ENCODE measurements at regions not wholly inside any gene's neighbourhood (a gene's known extent, or its start where the extent isn't known, plus 50 kb on each side); places are given as distances from the start of the nearest gene placed in this dataset.

DNA sequence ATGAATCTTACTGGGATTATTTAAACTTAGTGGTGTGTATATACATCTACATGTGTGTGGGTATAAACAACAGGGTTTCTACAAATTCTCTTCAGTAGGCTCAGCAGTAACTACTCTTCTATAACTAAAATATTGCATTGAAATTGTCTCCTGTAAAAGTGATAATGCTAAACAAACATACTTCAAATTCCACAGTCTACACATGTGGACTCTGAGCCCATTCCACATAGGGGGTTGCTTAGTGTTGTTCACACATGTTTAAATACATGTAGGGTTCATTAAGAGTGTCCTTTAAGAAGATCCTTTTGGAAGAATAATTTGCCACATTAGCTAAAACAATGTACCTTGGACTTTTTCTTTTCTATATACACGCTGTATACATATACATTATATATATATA, 152.8 kb upstream of the VRK2 start:
- TF ChIP-seq JUND (IDR thresholded peaks at IDR 0.05; ENCODE audit: low read depth): no peak
- in situ Hi-C loops (cut with HindIII; ENCODE audit: low pct_unique_long_range_greater_than_20kb, low sequenced_read_pairs): no loop called here

DNA sequence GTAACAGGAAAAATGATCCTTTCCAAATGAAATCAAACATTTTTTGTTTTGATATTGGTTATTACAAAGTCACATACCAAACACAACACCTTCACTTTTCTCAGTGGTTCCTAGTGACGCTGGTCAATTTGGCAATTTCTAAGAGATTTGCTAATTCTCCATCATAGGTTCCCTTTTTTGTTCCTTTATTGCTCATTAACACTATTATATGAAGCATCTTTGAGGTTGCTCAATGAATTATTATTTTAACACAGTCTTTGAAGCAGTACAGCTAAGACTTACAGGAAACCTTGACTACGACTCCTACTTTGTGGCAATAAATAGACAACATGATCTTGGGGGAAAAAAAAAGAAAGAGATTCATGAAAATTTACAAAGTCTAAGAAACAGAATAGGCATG, 152.2 kb upstream of the VRK2 start:
- in situ Hi-C loops (cut with HindIII; ENCODE audit: low pct_unique_long_range_greater_than_20kb, low sequenced_read_pairs): no loop called here
- no peak for TF ChIP-seq JUND (IDR thresholded peaks at IDR 0.05; ENCODE audit: low read depth)
- DNase-seq (ENCODE audit: low read depth in 1 of 2, low spot score in 1 of 2): no peak

More for the DNA sequence above, 152.8 kb upstream of the VRK2 start:
- no peak for DNase-seq (ENCODE audit: low read depth in 1 of 2, low spot score in 1 of 2)

DNA sequence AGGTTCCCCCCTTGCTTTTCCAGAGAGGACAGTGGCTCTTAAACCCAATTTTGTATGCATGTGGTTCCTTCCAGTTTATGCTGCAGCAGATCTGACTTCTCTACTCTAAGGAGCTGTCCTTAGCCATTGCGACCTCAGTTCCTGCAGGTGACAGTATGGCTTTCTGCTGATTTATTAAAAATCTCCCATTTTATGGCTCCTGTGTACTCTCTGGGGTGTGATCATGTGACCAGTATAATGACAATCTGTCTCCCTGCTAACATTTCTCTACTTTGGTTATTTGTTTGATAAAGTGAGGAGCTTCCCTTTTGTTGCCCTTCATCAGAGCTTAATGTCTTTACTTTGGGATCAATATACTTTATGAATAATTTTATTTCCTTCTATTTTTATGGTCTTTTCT, 148.7 kb upstream of the VRK2 start:
- DNase-seq (ENCODE audit: low read depth in 1 of 2, low spot score in 1 of 2): no peak
- TF ChIP-seq JUND (IDR thresholded peaks at IDR 0.05; ENCODE audit: low read depth): no peak
- in situ Hi-C loops (cut with HindIII; ENCODE audit: low pct_unique_long_range_greater_than_20kb, low sequenced_read_pairs): no loop called here

DNA sequence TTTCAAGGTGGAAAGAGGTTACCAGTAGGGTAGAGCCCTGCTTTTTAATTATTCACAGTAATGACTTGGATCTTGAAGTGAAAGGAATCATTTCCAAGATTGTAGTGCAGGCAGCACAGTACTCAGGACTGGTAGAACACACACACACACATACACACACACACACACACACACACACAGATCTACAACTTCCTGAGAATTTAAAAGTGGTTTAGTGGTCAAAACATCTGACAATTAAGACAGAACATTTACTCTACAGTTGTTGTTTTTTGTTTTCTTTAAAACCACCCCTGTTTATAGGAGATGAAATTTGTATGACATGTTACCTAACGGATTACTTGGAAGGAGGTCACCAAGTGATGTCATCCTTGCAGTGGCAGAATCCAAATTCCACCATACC, 146.7 kb upstream of the VRK2 start:
- DNase-seq (ENCODE audit: low read depth in 1 of 2, low spot score in 1 of 2): no peak
- in situ Hi-C loops (cut with HindIII; ENCODE audit: low pct_unique_long_range_greater_than_20kb, low sequenced_read_pairs): no loop called here
- no peak for TF ChIP-seq JUND (IDR thresholded peaks at IDR 0.05; ENCODE audit: low read depth)

DNA sequence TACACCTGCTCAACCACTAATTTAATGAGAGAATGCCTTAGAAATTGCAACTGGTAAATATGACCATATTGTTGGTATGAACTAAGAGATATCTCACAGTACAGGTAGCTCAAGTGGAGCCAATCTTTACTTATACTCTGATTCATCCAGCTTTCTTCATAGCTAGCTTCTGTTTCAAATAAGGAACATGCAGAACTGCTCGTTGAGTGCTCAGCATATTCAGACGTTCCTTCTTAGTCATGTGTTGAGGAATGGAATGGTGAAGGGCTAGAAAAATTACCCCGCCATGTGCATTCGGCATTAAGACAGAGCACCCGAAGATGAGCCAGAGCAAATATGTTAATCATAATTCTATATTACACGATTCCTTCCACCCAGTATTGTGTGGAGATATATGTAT, 144.0 kb upstream of the VRK2 start:
- in situ Hi-C loops (cut with HindIII; ENCODE audit: low pct_unique_long_range_greater_than_20kb, low sequenced_read_pairs): no loop called here
- DNase-seq (ENCODE audit: low read depth in 1 of 2, low spot score in 1 of 2): no peak
- no peak for TF ChIP-seq JUND (IDR thresholded peaks at IDR 0.05; ENCODE audit: low read depth)

DNA sequence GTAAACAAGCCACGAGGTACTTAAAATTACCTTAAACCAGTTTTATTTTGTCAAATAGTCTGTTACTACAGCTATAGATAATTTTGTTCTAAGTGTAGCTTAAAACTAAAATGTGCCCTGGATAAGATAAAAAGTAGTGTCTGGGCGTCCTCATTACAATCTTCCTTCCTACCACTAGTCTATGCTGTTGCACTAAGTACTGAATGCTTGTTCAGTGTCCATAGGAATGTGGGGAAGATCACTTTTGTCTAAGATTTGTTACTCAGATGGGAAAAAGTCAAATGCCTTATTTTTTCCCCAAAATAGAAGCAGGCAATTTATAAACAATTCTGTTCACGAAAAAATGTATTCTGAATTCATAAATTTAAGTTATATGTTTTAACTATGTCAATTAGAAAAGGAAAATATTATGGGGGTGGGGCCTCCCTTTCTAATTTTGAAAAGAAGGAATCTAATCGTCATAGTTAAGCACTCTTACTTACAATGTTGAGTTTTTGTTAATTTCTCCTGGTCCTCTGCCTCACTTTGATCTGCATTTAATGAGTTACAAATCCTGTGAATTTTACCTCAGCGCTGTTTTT, 140.4 kb upstream of the VRK2 start:
- in situ Hi-C loops (cut with HindIII; ENCODE audit: low pct_unique_long_range_greater_than_20kb, low sequenced_read_pairs): no loop called here
- no peak for TF ChIP-seq JUND (IDR thresholded peaks at IDR 0.05; ENCODE audit: low read depth)
- DNase-seq (ENCODE audit: low read depth in 1 of 2, low spot score in 1 of 2): peak; percentile 21 to 68

DNA sequence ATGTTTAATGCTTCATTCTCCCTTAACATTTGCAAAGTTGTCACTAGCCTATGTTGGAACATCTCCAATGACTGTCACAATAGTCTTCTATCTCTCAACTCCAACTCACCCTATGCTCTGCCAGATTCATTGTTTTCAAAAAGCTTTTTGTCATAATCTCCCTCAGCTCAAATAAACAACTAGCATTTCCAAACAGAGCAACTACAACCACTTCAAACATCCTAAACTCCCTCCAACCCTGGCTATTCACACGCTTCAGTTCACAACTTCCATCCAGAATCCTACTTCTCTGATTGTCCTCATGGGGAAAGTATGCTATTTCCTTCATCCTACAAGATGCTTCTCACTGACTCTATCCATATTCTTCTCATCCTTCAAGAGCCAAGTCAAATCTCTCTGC, 139.2 kb upstream of the VRK2 start:
- in situ Hi-C loops (cut with HindIII; ENCODE audit: low pct_unique_long_range_greater_than_20kb, low sequenced_read_pairs): no loop called here
- no peak for DNase-seq (ENCODE audit: low read depth in 1 of 2, low spot score in 1 of 2)
- no peak for TF ChIP-seq JUND (IDR thresholded peaks at IDR 0.05; ENCODE audit: low read depth)

DNA sequence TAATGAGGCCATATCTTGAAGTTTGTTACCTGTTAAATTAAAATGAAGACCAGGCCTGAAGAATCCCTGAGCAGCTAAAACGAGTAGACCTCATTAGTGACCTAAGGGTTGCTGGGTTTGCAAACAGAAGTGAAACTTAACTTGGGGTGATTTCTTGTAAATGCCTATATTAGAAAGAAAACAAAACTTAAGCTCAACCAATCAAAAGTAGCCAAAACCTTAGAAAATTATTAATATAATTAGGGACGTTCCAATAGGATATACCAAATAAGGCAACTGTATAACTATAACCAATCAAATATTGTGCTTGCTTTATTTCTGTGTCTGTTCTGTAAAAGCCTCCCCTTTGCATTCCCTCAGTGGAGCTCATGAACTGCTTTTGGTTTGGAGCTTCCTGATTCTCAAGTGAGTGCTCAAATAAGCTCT, 137.9 kb upstream of the VRK2 start:
- no peak for TF ChIP-seq JUND (IDR thresholded peaks at IDR 0.05; ENCODE audit: low read depth)
- no peak for DNase-seq (ENCODE audit: low read depth in 1 of 2, low spot score in 1 of 2)
- in situ Hi-C loops (cut with HindIII; ENCODE audit: low pct_unique_long_range_greater_than_20kb, low sequenced_read_pairs): no loop called here

DNA sequence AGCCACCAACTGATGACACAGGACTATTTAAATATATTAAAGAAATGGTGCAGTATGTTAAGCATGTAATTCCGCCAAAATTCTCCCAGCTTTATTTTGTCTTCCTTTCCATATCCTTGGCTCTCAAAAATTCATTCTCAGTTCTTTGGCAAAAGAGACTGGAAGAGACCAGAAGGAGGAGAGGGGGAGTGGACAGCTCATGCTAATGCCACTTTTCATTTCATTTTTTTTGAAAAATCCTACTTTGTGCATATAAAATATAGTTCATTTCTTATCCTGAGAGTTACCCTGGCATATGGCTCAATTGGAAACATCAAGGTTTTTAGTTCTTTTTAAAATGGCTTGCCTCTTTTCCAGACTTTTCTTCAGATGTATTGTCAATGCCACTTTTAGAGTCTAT, 128.5 kb upstream of the VRK2 start:
- in situ Hi-C loops (cut with HindIII; ENCODE audit: low pct_unique_long_range_greater_than_20kb, low sequenced_read_pairs): no loop called here
- TF ChIP-seq JUND (IDR thresholded peaks at IDR 0.05; ENCODE audit: low read depth): no peak
- no peak for DNase-seq (ENCODE audit: low read depth in 1 of 2, low spot score in 1 of 2)

DNA sequence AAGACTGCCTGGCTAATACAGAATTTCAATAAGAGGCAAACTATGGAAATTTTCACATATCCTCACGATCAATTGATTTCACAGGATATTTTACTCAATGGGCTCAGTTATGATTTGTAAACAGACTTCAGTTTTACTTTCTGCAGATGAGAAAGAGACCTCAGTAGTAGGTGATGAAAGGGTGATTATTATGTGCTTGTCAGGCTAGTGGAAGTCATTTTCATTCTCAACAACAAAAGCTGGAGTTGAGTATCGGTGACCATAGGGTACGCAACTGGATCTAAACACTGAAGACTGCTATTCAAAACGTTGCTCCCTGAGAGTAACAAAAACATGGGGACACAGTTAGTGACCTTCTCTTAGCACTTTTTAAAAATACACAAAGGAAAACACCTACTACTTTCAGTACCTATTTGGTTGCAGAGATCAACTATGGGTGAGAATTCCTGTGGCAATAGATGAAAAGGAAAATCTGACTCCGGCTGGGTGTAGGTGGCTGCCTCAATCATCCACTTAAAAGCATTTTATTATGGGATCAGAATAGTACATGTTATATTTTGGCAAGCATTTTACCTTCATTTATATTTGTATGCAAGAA, 126.2 kb upstream of the VRK2 start:
- no peak for DNase-seq (ENCODE audit: low read depth in 1 of 2, low spot score in 1 of 2)
- in situ Hi-C loops (cut with HindIII; ENCODE audit: low pct_unique_long_range_greater_than_20kb, low sequenced_read_pairs): no loop called here
- TF ChIP-seq JUND (IDR thresholded peaks at IDR 0.05; ENCODE audit: low read depth): no peak

DNA sequence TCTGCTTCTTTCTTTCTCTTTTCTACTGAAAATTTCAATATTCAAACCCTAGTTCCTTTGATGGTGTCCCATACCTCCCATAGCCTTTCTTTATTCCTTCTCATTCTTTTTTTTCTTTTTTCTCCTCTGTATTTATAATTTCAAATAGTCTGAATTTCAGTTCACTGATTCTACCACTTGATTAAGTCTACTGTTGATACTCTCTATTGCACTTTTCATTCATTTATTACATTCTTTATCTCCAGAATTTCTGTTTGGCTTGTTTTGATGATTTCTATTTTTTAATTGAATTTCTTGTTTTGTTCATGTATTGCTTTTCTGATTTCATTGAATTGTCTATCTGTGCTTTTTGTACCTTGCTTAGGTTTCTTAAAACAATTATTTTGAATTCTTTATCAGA, 111.9 kb upstream of the VRK2 start:
- in situ Hi-C loops (cut with HindIII; ENCODE audit: low pct_unique_long_range_greater_than_20kb, low sequenced_read_pairs): no loop called here
- TF ChIP-seq JUND (IDR thresholded peaks at IDR 0.05; ENCODE audit: low read depth): no peak
- no peak for DNase-seq (ENCODE audit: low read depth in 1 of 2, low spot score in 1 of 2)

DNA sequence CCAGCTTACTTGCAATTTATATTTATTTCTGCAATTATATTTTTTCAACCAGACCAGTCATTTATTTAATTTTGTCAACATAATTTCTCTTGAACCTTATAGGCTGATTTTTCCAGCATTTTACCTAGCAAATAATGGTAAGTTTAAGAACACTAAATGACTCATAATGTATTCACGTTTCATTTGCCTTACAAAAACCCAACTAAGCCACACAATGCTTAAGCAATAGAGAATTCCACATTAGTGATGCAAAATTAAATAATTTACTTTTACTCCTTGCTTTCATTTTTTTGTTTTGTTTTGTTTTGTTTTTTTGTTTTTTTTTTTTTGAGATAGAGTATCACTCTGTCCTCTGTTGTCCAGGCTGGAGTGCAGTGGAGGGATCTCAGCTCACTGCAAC, 110.4 kb upstream of the VRK2 start:
- in situ Hi-C loops (cut with HindIII; ENCODE audit: low pct_unique_long_range_greater_than_20kb, low sequenced_read_pairs): no loop called here
- DNase-seq (ENCODE audit: low read depth in 1 of 2, low spot score in 1 of 2): no peak
- no peak for TF ChIP-seq JUND (IDR thresholded peaks at IDR 0.05; ENCODE audit: low read depth)

DNA sequence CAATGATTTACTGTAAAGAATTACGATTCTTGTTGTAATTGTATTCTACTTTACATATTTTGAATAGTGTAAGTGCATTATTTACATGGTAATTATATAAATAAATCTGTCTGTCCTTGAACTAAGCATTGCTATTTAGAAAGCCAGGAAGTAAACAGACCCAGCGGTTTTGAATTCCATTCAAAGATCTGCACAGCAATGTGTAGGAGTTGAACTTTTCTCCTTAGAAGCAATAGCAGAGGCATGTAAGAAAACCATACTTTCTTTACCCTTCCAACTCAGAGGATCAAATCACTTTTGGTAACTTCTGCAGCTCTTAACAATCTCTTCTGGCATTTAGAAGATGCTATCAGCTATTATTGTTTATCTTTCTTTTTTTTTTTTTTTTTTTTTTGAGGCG, 109.2 kb upstream of the VRK2 start:
- DNase-seq (ENCODE audit: low read depth in 1 of 2, low spot score in 1 of 2): no peak
- no peak for TF ChIP-seq JUND (IDR thresholded peaks at IDR 0.05; ENCODE audit: low read depth)
- in situ Hi-C loops (cut with HindIII; ENCODE audit: low pct_unique_long_range_greater_than_20kb, low sequenced_read_pairs): no loop called here

DNA sequence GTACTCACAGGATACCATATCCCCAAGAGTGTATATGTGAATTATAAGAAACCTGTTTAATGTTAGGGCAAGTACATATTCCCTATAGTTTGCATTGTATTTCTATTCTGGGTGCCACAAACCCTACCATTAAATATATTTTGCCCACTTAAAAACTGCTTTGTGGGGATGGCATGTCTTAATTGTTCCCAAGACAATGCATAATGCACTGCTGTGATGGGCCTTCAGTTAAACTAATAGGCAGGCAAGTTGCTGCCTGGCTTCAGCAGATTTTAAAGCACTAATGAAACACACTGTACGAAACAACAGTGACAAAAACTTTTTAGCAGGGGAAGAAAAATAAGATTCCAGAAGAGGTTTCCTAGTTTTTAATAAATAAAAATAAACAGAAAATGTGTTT, 104.8 kb upstream of the VRK2 start:
- DNase-seq (ENCODE audit: low read depth in 1 of 2, low spot score in 1 of 2): no peak
- TF ChIP-seq JUND (IDR thresholded peaks at IDR 0.05; ENCODE audit: low read depth): no peak
- in situ Hi-C loops (cut with HindIII; ENCODE audit: low pct_unique_long_range_greater_than_20kb, low sequenced_read_pairs): no loop called here

Measured in T47D (cell line).